AG04450 (cell line): ENCODE measurements at regions not wholly inside any gene's neighbourhood (a gene's known extent, or its start where the extent isn't known, plus 50 kb on each side); places are given as distances from the start of the nearest gene placed in this dataset.
"Not testable (repeated sequence)": the region's sequence is repeated elsewhere in the genome, so short reads cannot be mapped to it uniquely, and the experiment has no call there.

ENCODE experiments used
- CTCF ChIA-PET: fragments of 300-600, 350-600 bp; formaldehyde crosslinking; extraction: SDS; loops from one replicate; lab custom pipeline; 2022; ENCODE audit warnings: antibody characterized with exemption, inconsistent platforms; lab: Charles Lee
- POLR2A ChIA-PET: fragments of 350-600 bp; formaldehyde crosslinking; extraction: SDS; loops from one replicate; lab custom pipeline; 2021; ENCODE audit warnings: antibody characterized with exemption, inconsistent platforms; lab: Yijun Ruan, JAX
- DNase-seq: peaks from one replicate; pipeline ENCODE4 v3.0.0-alpha.2; 2011; ENCODE audit warnings: low read depth, low spot score
- H3K27ac ChIP-seq: one replicate; pipeline ENCODE4 v1.5.1; 2012; ENCODE audit warnings: low read depth, low read length, control low read depth
- H3K27me3 ChIP-seq: one replicate; pipeline ENCODE4 v1.6.0; 2012; ENCODE audit warnings: low read length; ENCODE audit not compliant: control insufficient read depth, insufficient read depth
- H3K4me3 ChIP-seq: 2 replicates; pipeline ENCODE4 v1.5.1; 2011; ENCODE audit warnings: mild to moderate bottlenecking, low read depth, low read length, control low read depth
- H3K9me3 ChIP-seq: 2 replicates; pipeline ENCODE4 v1.5.1; 2012; ENCODE audit warnings: low read length; ENCODE audit not compliant: control insufficient read depth, insufficient read depth
- TF ChIP-seq, protein P1 (sequence below): IDR thresholded peaks from 2 replicates; pipeline ENCODE4 v1.5.1; 2011; ENCODE audit warnings: low read depth, low read length, control low read depth, inconsistent platforms

GRCh38 chr3:27554706-27555105 is 70.5 kb upstream of the SLC4A7 start:
- H3K4me3 ChIP-seq: no peak overlapping the region
- ChIA-PET CTCF (no interaction called here), POLR2A (no interaction called here)
- H3K27me3 ChIP-seq: no peaks in the 10 kb centered on the region
- TF ChIP-seq, protein P1, sequence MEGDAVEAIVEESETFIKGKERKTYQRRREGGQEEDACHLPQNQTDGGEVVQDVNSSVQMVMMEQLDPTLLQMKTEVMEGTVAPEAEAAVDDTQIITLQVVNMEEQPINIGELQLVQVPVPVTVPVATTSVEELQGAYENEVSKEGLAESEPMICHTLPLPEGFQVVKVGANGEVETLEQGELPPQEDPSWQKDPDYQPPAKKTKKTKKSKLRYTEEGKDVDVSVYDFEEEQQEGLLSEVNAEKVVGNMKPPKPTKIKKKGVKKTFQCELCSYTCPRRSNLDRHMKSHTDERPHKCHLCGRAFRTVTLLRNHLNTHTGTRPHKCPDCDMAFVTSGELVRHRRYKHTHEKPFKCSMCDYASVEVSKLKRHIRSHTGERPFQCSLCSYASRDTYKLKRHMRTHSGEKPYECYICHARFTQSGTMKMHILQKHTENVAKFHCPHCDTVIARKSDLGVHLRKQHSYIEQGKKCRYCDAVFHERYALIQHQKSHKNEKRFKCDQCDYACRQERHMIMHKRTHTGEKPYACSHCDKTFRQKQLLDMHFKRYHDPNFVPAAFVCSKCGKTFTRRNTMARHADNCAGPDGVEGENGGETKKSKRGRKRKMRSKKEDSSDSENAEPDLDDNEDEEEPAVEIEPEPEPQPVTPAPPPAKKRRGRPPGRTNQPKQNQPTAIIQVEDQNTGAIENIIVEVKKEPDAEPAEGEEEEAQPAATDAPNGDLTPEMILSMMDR: no peak
- no peak for DNase-seq
- no peak overlapping the region for H3K27ac ChIP-seq
- no peaks in the 10 kb centered on the region; the same call in 1 of the 2 replicates for H3K9me3 ChIP-seq

GRCh38 chr3:27553886-27554540 is 69.8 kb upstream of the SLC4A7 start:
- TF ChIP-seq, protein P1: no peak
- CTCF ChIA-PET: interaction anchor here (1.0 kb wide), 1 partner anchor 23 kb away, joined by 3 read pairs; no protein-coding TSS in a partner anchor
- no peaks in the 10 kb centered on the region; the same call in 1 of the 2 replicates for H3K9me3 ChIP-seq
- no peak overlapping the region for H3K27ac ChIP-seq
- H3K4me3 ChIP-seq: no peak overlapping the region
- no peak for DNase-seq
- POLR2A ChIA-PET: no interaction called here
- H3K27me3 ChIP-seq: no peaks in the 10 kb centered on the region

- CTCF ChIA-PET, H3K9me3 ChIP-seq, H3K27me3 ChIP-seq, H3K4me3 ChIP-seq: not testable (repeated sequence)
- H3K27ac ChIP-seq: peak overlapping the region; percentile 61
- POLR2A ChIA-PET: interaction anchor here (0.7 kb wide), 1 partner anchor 68 kb away, joined by 3 read pairs; the partner anchor contains the start of gene SLC4A7
- peak; percentile 46 for DNase-seq
These were observed 68.5 kb upstream of the SLC4A7 start for GRCh38 chr3:27552708-27553107.

GRCh38 chr3:27551413-27551812 is 67.2 kb upstream of the SLC4A7 start:
- H3K9me3 ChIP-seq, DNase-seq, H3K27me3 ChIP-seq, H3K4me3 ChIP-seq, H3K27ac ChIP-seq, CTCF ChIA-PET, POLR2A ChIA-PET: not testable (repeated sequence)

DNA sequence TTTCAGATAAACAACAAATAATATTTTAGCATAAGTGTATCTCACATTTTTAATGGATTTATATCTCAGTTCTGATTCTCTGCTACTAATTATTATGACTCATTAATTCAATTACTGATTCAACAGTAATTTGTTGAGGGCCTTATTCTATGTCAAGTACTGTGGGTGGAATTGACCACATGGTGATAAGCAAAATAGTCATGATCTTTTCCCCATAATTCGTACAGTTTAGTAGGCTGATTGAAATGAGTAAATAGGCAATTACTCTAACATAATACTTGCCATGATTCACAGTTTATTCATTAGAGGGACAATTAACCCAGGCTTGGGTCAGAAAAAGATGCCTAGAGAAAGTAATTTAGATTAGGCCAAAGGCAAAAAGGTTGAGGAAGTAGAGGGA is 60.9 kb upstream of the SLC4A7 start:
- Histone ChIP-seq H3K4me3 (no peak overlapping the region), H3K27me3 (no peaks in the 10 kb centered on the region), H3K9me3 (no peaks in the 10 kb centered on the region), H3K27ac (no peak overlapping the region)
- TF ChIP-seq, protein P1: no peak
- ChIA-PET POLR2A (no interaction called here), CTCF (no interaction called here)
- DNase-seq: no peak

GRCh38 chr3:27544372-27544865 is 60.2 kb upstream of the SLC4A7 start:
- Histone ChIP-seq H3K4me3 (no peak overlapping the region), H3K27me3 (no peaks in the 10 kb centered on the region), H3K27ac (no peak overlapping the region), H3K9me3 (no peaks in the 10 kb centered on the region)
- CTCF ChIA-PET: no interaction called here
- DNase-seq: no peak
- TF ChIP-seq, protein P1: no peak
- POLR2A ChIA-PET: no interaction called here
